Neutrophil (primary cell): ENCODE measurements at regions not wholly inside any gene's neighbourhood (a gene's known extent, or its start where the extent isn't known, plus 50 kb on each side); places are given as distances from the start of the nearest gene placed in this dataset.

Source experiments
- H3K27ac ChIP-seq: fragments of 200-600 bp; sonication (generic); 2 replicates; pipeline ENCODE4 v1.5.1; 2016; ENCODE audit warnings: mild to moderate bottlenecking, moderate library complexity
- H3K27me3 ChIP-seq: fragments of 200-600 bp; sonication (generic); 2 replicates; pipeline ENCODE4 v1.6.0; 2016; ENCODE audit warnings: mild to moderate bottlenecking
- H3K36me3 ChIP-seq: fragments of 200-600 bp; sonication (generic); 2 replicates; pipeline ENCODE4 v1.5.1; 2017
- H3K4me1 ChIP-seq, 2 experiments: fragments of 200-600 bp in 1 of 2; sonication (generic) in 1 of 2; 1 replicate in 1 of 2; 2 replicates in 1 of 2; pipeline versions ENCODE4 v1.5.1 to v1.6.1; 2013 to 2016; ENCODE audit warnings: low read depth in 1 of 2, low read length in 1 of 2, mild to moderate bottlenecking in 1 of 2, moderate library complexity in 1 of 2; ENCODE audit not compliant: control insufficient read depth in 1 of 2, insufficient read depth in 1 of 2
- H3K4me3 ChIP-seq, 2 experiments: fragments of 200-600 bp in 1 of 2; sonication (generic) in 1 of 2; 1 replicate in 1 of 2; 2 replicates in 1 of 2; pipeline ENCODE4 v1.5.1; 2013 to 2016; ENCODE audit warnings: low read depth in 1 of 2, low read length in 1 of 2, mild to moderate bottlenecking in 1 of 2, moderate library complexity in 1 of 2
- H3K9me3 ChIP-seq: fragments of 200-600 bp; sonication (generic); 2 replicates; pipeline ENCODE4 v1.5.1; 2016
- TF ChIP-seq, protein P1 (sequence below): fragments of 200-600 bp; sonication (generic); IDR thresholded peaks from 2 replicates; pipeline ENCODE4 v1.5.1; 2016; ENCODE audit warnings: antibody characterized with exemption

DNA sequence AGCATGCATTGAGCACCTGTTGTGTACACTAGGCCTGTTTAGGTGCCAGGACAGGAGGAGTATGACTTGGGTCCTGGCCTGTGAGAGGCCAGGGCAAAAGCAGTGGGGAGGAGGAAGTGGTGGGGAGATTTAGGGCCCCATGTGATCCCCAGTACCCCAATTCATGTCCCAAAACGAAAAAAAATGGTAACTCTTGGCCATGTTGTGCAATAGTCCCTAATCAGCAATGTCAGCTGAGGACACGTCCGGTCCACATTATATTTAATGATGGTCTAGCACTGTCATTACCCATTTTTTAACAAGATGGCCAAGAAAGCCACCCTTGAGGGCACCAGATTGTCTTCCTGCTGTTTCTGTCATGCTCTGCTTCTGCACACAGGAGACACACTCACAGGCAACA lies 142.0 kb upstream of the RET start:
- no peak overlapping the region for H3K4me3 ChIP-seq
- no peaks in the 10 kb centered on the region for H3K36me3 ChIP-seq
- H3K27ac ChIP-seq, result no peak overlapping the region
- H3K9me3 ChIP-seq, result no peaks in the 10 kb centered on the region
- peaks cover 15 to 18% of the 10 kb centered on the region in 2 experiments for H3K4me1 ChIP-seq
- H3K27me3 ChIP-seq, result peaks cover 36% of the 10 kb centered on the region
- TF ChIP-seq, protein P1, sequence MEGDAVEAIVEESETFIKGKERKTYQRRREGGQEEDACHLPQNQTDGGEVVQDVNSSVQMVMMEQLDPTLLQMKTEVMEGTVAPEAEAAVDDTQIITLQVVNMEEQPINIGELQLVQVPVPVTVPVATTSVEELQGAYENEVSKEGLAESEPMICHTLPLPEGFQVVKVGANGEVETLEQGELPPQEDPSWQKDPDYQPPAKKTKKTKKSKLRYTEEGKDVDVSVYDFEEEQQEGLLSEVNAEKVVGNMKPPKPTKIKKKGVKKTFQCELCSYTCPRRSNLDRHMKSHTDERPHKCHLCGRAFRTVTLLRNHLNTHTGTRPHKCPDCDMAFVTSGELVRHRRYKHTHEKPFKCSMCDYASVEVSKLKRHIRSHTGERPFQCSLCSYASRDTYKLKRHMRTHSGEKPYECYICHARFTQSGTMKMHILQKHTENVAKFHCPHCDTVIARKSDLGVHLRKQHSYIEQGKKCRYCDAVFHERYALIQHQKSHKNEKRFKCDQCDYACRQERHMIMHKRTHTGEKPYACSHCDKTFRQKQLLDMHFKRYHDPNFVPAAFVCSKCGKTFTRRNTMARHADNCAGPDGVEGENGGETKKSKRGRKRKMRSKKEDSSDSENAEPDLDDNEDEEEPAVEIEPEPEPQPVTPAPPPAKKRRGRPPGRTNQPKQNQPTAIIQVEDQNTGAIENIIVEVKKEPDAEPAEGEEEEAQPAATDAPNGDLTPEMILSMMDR, result no peak

- no peaks in the 10 kb centered on the region for H3K36me3 ChIP-seq
- H3K27ac ChIP-seq, result no peak overlapping the region
- H3K4me3 ChIP-seq, result no peak overlapping the region
- no peaks in the 10 kb centered on the region for H3K9me3 ChIP-seq
- H3K27me3 ChIP-seq, result peaks cover 36% of the 10 kb centered on the region
- peaks cover 15 to 18% of the 10 kb centered on the region in 2 experiments for H3K4me1 ChIP-seq
- TF ChIP-seq, protein P1, result no peak
These were observed 141.4 kb upstream of the RET start for GRCh38 chr10:42935466-42935865.

DNA sequence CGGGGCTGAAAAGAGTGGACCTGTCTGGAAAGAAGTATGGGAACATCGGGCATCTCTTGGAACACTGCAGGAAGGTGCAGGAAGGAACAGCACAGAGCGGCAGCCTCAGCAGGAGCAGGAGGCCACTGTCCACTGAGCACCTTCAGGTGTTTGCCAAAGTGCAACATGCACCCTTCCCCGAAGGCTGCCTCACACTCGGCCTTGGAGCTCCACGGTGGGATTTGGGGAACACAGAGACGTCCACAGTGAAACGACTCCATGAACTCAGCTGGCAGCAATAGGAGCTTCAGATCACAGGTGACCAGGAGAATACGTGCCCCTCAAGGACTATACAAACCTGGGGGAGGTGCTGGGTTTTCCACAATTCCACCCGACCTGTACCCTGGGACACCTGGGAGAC lies 140.3 kb upstream of the RET start:
- Histone ChIP-seq H3K4me1 (peaks cover 15 to 18% of the 10 kb centered on the region in 2 experiments), H3K4me3 (no peak overlapping the region), H3K9me3 (no peaks in the 10 kb centered on the region), H3K27ac (no peak overlapping the region), H3K36me3 (no peaks in the 10 kb centered on the region), H3K27me3 (peaks cover 33% of the 10 kb centered on the region)
- TF ChIP-seq, protein P1, result no peak

GRCh38 chr10:42937048-42937447 lies 139.8 kb upstream of the RET start:
- TF ChIP-seq, protein P1, result no peak
- H3K27me3 ChIP-seq, result peaks cover 28% of the 10 kb centered on the region
- no peak overlapping the region for H3K27ac ChIP-seq
- no peaks in the 10 kb centered on the region for H3K36me3 ChIP-seq
- peaks cover 15 to 18% of the 10 kb centered on the region in 2 experiments for H3K4me1 ChIP-seq
- no peak overlapping the region for H3K4me3 ChIP-seq
- H3K9me3 ChIP-seq, result no peaks in the 10 kb centered on the region

GRCh38 chr10:42937649-42938180 lies 139.2 kb upstream of the RET start:
- Histone ChIP-seq H3K36me3 (no peaks in the 10 kb centered on the region), H3K9me3 (no peaks in the 10 kb centered on the region), H3K27me3 (peaks cover 21% of the 10 kb centered on the region), H3K4me1 (peaks cover 15 to 16% of the 10 kb centered on the region in 2 experiments), H3K27ac (no peak overlapping the region), H3K4me3 (no peak overlapping the region)
- TF ChIP-seq, protein P1, result no peak
